M059J (cell line): ENCODE measurements at regions not wholly inside any gene's neighbourhood (a gene's known extent, or its start where the extent isn't known, plus 50 kb on each side); places are given as distances from the start of the nearest gene placed in this dataset.
A peak's percentile ranks its signal among the peaks of the same experiment; 100 is the strongest.

Experiments used
- DNase-seq: peaks from one replicate; pipeline ENCODE4 v3.0.0-alpha.2; 2012; ENCODE audit warnings: low read depth

GRCh38 chr2:145029873-145030272, 510.0 kb upstream of the ZEB2 start:
- no peak for DNase-seq

GRCh38 chr2:145029081-145029480, 509.2 kb upstream of the ZEB2 start:
- DNase-seq = no peak

DNA sequence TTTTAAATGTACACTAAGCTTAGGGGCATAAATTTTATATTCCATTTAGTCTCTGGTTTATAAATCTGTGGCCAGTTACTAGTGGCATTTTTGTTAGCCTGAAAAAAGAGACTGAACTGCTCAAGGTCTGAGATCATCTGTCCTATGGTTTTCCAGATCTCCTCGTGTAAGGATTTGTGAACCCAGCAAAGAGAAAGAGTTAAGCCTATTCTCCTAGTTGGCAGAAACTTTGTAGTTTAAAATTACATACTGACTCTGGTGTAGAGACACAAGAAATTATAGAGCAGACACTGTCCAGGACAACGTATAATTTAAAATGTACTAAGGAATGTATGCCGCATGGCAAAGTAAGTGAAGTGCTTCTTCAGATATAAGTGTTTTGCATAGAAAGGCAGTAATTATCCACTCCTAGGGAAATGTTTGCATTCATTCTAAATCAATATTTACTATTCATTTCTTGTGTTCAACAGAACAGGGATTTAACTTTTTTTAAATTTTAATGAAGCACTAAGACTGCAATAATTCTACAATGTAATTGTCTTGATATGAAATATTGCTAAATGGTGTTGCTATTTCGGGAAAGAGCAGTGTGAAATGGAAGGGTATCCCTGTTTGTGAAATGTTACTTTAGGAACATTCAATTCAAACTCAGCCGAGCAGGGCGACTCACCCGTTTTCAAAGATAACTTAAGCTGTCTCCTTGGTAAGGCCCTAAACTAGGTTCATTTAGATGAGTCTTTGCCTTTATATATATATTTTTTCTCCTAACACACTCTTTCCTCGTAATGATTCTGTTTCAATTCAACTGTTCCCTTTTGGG, 508.4 kb upstream of the ZEB2 start:
- DNase-seq = no peak

GRCh38 chr2:145026456-145027455, 506.8 kb upstream of the ZEB2 start:
- DNase-seq = peak; percentile 75

DNA sequence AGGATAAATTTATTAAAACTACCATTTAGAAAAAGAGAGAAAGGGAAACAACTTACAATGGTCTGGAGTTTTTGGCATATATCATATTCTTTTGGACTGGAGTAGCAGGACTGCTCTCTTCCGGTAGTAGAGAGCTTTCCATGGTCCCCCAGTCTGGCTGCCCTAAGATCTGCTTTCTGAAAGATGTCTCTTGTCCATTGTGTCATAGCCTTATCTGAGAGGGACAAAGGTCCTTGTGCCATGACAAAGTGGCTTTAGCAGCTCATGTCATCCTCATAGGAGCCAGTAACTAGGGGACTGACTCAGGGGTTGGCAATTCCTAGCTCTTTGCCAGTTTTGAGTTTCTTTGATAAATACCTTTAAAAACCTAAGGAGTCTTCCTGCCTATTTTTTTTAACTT, 505.5 kb upstream of the ZEB2 start:
- DNase-seq = no peak

DNA sequence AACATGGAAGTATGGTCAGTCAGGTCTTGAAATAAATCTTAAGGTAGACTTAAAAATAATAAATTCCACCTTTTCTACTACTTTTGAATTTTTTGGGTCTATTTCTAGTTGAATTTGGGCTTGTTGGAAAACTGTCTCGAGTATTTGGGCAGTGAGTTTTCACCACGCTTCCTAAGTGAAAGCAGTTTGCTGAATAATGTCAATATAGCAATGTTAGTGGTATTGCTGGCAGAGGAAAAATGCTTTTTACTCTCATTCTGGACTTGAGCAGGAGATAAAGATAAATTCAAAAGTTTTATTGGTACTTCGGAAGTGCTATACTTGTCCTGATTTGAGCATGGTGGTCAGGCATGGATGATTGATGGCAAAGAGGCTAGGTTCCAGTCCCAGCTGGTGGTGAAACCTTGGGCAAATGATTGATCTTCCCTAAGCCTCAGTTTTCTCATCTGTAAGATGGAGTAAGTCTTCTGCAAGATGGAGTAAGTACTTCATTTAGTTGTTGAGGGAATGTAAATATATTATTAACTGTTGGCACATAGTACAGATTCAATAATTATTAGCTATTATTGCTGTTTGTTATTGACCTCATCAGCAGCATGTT, 503.5 kb upstream of the ZEB2 start:
- no peak for DNase-seq

DNA sequence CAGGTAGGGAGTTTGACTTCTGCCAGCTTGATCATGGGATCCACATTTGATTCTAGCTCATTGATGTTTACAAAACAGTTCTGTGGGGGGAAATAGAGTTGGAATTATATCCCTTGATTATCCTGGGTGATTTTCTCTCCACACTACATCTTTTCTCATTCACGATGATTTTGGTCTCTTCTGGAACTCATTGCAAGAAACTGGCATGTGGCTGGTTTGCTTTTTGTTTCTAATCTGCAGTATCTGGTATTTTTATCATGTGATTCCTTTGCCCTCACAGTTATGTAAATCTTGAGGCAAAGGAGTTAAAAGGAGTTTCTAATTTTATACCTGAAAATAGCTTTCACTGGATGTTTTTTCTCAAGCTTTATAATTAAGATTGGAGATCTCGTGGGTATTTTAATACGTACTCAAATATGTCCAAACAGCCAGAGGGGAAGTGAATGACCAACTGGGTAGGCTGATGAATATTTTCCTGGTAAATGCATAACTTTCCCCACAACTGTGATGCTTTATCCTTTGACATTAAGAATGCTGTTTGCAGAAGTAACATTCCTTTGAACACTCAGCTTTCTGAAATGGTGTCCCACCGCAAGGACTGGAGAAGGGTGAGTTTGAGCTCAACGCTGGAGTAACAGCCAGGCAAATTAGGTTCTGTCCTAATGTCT, 502.9 kb upstream of the ZEB2 start:
- DNase-seq = peak; percentile 94

DNA sequence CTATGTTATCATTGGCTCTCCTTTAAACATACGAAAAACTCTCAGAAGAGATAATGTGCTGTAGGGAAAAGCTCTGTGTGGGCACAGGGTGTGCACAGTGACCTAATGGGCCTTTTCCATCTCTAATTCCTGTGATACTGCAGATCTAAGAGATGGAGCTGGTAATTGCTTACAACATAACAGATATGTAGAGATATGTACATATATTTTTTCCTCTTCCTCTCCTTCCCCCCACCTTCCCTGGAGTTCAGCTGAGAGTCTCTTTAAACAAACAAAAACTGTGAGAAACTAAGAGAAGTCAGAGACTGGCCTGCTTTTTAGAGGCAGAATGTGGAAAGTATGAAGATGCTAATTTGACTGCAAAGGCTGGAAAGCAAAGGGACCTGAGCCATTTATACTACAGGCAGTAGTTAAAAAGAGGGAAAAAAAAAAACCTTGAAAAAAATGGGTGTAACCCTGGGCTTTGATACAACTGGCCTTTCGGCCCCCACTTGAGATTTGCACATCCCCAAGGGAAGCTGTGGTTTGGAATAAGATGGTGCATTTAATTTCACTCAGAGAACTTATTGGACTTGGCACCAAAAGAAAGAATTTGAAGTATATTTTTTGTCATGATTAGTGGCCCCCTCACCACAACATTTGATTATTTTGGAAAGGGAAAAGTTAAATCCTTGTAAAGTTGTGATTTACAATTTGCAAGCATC, 502.2 kb upstream of the ZEB2 start:
- peak; percentile 47 for DNase-seq

DNA sequence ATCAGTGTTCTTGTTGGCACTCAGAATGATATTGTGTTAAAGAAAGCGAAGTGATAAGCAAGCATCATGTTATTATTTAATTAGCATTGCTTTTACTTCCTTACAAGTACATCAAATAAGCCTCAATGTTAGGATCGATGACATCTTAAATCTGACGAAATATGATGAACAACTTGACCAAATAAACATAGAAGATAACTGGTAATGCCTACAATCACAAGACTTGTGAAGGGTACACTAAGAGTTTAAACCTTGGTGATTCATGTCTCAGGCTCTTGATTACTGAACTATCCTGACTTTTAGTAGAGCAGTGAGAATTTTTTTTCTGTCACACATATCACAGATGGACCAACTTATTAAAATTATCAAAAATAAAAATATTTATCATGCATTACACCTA, 500.8 kb upstream of the ZEB2 start:
- DNase-seq = no peak

DNA sequence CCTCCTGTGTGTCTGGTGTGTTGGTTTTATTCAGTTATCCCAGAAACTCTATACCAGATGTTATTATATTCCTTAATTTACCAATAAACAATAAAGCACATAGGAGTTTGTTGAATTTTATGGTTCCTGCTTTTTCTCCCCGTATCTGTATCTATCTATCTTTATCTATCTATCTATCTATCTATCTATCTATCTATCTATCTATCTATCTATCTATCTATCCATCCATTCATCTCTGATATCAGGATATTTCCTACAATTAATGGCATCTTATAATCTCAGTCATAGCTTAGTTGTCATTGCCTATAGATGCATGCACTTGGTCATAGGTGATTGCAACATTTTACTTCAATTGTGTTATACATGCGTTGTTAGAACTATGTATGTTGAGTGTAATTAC, 500.2 kb upstream of the ZEB2 start:
- no peak for DNase-seq

DNA sequence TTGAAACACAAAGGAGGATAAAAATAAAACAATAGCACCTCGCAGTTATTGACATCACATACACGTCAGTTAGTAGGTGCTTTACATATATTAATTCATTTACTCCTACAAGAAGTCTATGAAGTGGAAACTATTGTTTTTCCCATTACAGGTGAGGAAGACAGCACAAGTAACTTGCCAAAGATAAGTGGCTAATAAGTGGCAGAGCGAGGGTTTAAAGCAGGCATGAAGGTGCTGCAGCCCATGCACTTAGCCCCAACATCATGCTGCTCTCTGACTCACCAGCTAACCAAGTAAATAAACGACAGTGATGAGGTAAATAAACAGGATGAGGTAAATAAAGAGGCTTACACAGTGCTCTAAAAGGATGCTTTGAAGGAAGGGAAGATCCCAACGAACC, 498.6 kb upstream of the ZEB2 start:
- DNase-seq = peak; percentile 27

- peak; percentile 41 for DNase-seq
Measured at GRCh38 chr2:145017149-145017548, 497.2 kb upstream of the ZEB2 start.

- peak; percentile 63 for DNase-seq
Measured at GRCh38 chr2:145016711-145017110, 496.8 kb upstream of the ZEB2 start.

- peak; percentile 32 for DNase-seq
Measured at GRCh38 chr2:145015561-145015960, 495.6 kb upstream of the ZEB2 start.

DNA sequence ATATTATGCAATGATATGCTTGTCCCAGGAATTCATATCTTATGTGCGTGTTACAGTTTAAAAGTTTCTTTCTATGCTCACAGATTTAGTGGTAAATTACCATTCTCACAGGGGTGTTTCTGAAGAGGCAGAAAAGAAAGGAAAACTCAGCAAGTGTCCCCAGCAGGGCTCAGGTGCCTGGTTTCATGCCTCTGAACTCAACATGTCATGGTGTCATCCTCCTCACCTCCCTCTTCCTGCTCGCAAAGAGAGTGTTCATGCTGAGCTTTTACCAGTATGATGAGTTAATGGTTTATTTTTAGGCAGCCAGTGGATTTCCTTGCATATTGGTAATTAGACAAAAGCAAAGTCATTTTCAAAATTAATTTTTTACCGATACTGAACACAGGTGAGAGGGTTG, 492.9 kb upstream of the ZEB2 start:
- DNase-seq = no peak

DNA sequence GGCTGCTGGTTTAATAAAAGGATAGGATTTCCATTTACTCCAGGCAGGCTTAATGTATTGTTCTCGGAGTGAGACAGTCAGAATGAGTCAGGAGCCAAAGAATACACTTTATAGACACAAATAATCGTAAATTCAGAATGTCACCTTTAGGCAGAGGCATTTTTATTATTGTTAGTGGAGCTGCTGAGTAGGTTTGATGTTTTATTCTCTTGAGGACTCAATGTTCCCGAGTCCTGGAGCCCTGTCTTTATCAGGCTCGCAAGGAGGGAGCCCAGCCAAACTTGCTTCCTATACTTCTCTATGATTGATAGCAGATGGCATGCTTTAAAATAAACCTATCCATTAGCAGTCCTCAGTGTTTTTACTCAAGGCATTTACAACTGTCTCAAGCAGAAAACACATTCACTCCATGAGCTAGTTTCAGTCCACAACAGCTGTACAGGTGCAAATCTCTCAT, 492.3 kb upstream of the ZEB2 start:
- DNase-seq = peak; percentile 73

DNA sequence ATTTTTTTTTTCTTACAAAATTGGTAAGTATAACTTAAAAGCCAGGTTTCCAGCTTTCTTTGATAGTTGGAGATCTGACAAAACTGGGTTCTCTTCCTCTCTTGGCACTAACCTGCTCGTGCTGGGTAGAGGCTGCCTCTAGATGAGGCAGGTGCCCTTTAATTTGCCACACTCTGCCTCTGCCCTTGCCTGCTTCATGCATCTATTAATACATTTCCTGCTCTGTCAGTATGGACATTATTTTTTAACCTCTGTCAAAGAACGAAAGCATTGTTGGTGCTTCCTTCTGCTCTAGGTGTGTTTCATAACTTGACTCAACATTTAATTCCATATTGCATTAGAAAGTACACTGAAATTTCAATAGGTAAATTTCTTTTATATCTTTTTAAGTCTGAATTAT, 490.7 kb upstream of the ZEB2 start:
- DNase-seq = no peak

GRCh38 chr2:145007960-145008263, 488.0 kb upstream of the ZEB2 start:
- no peak for DNase-seq

DNA sequence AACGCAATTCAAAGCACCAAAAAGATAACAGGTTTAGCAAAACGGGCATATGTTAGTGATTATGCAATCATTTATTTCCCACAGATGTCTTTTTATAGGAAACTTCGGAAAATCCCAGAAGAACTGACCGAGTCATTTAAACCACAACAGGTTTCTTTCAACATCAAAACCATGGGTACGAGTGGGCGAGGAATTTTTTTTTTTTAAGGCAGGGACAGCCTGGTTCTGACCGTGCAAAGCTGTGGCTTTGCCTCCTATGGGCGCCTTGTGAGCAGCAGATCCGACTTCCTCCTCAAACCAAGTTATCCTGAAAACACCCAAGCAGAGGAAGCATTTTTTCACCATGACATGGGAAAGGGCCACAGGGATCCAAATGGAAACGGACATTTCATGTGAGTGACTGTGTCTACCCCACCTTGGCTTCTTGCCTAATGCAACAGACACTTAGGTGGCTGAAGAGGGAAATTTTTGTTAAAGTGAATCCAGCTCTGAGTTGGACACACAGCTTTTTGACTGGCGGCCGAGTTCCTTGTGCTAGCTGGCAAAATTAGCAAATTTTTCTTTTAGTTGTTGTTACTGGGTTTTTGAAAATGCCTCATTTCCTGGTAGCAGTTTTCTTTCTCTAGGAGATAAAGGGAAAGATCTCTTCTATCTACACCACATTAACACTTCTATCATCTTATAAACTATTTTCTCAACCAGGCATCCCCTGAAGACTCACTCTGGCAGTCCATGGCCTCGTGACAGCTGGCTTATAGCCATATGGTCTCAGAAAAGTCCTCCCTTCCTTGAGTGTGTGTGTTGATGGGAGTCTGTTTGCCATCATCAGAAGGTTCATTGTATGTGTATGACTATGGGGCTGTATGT, 487.4 kb upstream of the ZEB2 start:
- peak; percentile 99 for DNase-seq

- DNase-seq = no peak
Measured at GRCh38 chr2:145002624-145003023, 482.7 kb upstream of the ZEB2 start.
